NCI-H1930 (cell line): ENCODE measurements at regions not wholly inside any gene's neighbourhood (a gene's known extent, or its start where the extent isn't known, plus 50 kb on each side); places are given as distances from the start of the nearest gene placed in this dataset.

Experiments used
- DNase-seq, 2 experiments: peaks; one replicate each; lab custom pipeline; 2025; lab: John Stamatoyannopoulos, UW

DNA sequence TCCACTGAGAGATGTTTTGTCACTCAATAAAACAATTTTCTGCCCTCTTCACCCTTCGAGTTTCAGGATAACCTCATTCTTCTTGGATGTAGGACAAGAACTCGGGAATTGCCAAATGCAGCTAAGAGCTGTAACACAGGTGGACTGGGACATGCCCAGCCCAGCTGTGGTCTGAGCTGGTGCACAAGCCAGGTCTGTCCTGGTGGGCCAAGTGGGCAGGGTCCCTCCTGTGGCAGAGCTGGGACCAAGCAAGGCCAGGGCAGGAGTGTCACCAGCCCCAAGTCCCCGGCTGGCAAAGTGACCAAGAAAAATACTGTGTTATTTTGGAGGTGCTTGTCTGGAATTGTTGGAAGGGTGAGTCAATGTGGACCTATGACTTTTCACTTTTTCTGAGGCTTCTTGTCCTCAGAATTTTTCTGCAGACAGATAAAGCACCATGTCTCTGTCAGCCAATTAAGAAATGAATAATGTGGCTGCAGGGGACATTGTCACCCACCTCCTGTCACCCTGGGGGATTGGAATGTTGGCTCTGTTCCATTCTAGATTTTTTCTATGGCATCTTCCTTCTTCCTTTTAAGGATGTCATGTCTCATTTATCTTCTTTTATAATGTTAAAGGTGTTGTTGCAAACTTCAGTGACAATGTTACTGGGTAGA, 645.2 kb upstream of the EPHA6 start:
- DNase-seq, result no peak

- DNase-seq, result no peak
Measured at GRCh38 chr3:96172917-96173316, 641.5 kb upstream of the EPHA6 start.

GRCh38 chr3:96175500-96175899, 638.9 kb upstream of the EPHA6 start:
- DNase-seq, result no peak

DNA sequence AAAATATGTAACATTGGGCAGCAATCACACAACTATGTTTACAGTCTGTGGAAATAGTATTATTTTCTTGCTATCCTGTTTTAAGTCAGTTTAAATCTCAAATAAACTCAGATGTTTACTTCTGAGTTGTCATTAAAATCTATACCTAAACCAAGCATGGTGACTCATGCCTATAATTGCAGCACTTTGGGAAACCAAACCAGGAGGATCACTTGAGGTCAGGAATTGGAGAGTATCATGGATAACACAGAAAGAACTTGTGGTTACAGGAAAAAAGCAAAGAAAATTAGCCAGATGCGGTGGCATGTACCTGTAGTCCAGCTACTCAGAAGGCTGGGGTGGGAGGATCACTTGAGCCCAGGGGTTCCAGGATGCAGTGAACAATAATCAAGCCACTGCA, 631.6 kb upstream of the EPHA6 start:
- DNase-seq, result no peak

GRCh38 chr3:96183871-96184270, 630.5 kb upstream of the EPHA6 start:
- DNase-seq, result no peak

GRCh38 chr3:96190024-96190616, 624.3 kb upstream of the EPHA6 start:
- no peak for DNase-seq

DNA sequence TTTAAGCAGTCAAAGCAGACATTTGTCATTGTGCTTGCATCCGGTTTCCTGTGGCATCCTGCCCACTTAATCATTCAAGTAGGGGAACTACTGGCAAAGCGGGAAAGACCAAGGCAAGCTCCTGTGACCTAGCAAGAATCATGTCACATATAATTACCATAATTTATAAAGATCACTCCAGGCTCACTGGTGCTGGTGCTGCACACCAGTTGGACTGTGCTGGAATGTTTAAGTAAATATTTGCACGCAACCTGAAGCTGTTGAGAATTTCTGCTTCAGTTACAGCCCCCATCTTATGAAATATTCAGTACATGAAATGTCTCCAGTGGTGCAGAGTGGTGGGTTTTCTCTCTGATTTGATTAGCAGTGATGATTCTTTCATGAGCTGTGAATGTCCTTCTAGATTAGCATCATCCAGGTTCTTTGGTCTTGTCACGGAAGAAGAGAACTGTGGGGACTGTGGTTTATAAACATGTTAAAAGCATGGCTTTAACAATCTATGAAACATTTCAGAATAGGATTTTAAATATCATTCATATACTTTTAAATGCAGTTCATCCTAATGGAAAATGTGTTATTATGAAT, 621.3 kb upstream of the EPHA6 start:
- no peak for DNase-seq

GRCh38 chr3:96200897-96201296, 613.5 kb upstream of the EPHA6 start:
- DNase-seq, result no peak

GRCh38 chr3:96201463-96201862, 612.9 kb upstream of the EPHA6 start:
- DNase-seq, result no peak

- DNase-seq, result no peak
Measured at GRCh38 chr3:96202181-96202580, 612.2 kb upstream of the EPHA6 start.

GRCh38 chr3:96209699-96210098, 604.7 kb upstream of the EPHA6 start:
- no peak for DNase-seq

DNA sequence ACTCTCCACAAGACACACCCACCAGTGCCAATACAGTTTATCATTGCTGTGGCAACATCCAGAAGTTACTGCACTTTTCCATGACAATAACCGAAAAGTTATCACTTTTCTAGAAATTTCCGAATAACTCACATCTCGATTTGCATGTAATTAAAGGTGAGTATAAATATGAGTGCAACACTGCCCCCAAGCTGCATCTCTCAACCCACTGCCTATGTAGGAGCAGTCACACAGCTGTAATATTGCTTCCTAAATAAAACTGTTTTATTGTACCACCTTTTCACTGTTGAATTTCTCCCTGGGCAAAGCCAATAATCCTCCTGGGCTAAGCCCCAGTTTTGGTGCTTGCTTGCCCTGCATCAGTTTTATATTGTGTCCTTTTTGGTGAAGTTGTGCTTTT, 601.0 kb upstream of the EPHA6 start:
- no peak for DNase-seq

- DNase-seq, result no peak
Measured at GRCh38 chr3:96214941-96215340, 599.5 kb upstream of the EPHA6 start.

DNA sequence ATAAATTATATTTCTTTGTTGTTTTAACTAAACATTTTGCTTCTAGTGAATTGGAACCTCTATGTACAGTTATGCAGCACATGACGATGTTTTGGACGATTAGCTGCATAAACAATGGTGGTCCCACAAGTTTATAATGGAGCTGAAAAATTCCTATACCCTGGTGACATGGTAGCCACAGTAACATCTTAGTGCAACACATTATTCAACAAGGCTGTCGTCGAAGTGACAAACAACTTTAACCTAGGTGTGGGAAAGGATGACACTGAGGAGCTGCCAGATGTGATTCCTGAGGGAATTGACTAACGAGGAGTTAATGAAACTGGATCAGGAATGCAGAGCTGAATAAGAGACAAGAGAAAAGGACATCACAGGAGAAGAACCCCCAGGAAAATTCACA, 588.9 kb upstream of the EPHA6 start:
- no peak for DNase-seq

DNA sequence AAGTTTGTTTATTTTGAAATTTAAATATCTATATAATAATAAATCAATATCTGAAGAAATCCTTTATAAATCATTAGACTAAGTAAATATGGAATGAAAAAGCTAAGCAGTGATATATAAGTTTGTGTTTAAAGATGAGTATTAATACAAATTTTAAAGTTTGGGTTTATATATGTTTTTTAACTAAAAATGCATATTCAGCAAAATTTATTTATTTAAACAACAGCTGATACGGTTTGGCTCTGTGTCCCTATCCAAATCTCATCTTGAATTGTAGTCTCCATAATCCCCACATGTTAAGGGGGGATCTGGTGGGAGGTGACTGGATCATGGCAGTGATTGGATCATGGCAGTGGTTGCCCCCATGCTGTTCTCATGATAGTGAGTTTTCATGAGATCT, 580.7 kb upstream of the EPHA6 start:
- DNase-seq, result no peak

GRCh38 chr3:96236522-96236921, 577.9 kb upstream of the EPHA6 start:
- DNase-seq, result no peak

DNA sequence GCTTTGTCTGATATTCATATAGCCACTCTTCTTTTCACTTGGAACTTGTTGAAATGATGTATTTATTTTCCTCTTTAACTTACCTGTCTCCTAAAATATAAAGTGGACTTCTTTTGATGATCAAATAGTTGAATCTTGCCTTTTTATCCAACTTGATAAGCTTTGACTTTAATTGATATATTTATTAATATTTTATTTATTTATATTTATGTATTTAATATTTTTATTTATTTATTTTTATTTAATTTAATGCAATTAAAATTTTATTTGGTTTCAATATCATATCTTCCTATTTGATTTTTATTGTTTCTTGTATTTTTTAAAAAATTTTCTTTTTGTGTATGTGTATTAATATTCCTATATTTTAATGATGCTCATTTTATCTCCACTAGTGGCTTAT, 555.1 kb upstream of the EPHA6 start:
- DNase-seq, result no peak

- no peak for DNase-seq
Measured at GRCh38 chr3:96264701-96265100, 549.7 kb upstream of the EPHA6 start.

DNA sequence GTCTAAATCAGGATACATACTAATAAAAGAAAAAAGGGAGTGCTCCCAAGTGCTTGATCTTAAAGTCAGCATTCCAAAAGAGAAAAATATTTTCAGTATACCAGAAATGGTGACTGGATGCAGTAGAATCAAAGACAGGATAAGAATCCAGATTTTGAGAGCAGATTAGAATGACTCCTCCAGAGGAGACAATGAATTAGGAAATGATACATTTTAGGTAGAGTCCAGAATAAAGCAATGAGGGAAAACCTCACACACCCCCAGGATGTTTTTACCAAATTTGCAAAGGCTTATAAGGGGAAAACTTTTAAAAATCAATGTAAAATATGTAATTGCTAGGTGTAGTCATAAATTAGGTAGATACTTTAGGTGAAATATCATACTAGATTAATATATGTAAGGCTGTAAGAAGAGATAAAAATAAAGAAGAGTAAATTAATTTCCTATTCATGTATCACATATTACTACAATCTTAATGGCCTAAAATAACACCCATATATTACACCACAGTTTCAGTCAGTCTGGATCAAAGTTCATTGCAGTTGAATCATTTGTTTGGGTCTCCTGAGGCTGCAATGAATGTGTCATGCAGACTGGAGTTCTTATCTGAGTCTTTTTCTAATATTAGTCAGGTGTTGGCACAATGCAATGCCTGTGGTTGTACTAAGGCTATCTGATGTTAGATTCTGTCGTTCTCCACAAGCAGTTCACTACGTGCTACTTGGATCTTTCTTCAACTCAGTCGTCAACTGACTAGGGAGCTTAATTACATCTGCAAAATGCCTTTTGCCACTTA, 547.8 kb upstream of the EPHA6 start:
- no peak for DNase-seq

GRCh38 chr3:96267577-96267976, 546.8 kb upstream of the EPHA6 start:
- no peak for DNase-seq

DNA sequence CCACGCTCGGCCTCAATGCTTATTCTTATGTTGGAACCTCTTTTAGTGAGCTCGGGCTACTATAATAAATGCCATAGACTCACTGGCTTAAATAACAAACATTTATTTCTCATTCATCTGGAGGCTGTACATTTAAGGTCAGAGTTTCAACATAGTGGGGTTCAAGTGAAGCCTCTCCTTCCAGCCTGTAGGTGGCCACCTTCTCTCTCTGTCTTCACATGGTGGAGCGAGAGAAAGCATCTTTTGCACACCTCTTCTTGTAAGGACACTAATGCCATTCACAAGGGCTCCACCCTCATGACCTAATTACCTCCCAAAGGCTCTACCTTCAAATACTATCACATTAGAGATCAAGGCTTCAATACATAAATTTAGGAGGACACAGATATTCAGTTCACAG, 520.3 kb upstream of the EPHA6 start:
- DNase-seq, result no peak

DNA sequence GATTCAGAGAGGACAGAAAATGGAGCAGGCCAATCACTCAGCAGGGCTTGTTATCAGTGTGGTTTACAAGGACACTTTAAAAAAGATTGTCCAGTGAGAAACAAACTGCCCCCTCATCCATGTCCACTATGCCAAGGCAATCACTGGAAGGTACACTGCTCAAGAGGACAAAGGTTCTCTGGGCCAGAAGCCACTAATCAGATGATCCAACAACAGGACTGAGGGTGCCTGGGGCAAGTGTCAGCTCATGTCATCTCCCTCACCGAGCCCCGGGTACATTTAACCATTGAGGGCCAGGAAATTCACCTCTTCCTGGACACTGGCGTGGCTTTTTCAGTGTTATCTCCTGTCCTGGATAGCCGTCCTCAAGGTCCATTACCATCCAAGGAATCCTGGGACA, 513.7 kb upstream of the EPHA6 start:
- no peak for DNase-seq

DNA sequence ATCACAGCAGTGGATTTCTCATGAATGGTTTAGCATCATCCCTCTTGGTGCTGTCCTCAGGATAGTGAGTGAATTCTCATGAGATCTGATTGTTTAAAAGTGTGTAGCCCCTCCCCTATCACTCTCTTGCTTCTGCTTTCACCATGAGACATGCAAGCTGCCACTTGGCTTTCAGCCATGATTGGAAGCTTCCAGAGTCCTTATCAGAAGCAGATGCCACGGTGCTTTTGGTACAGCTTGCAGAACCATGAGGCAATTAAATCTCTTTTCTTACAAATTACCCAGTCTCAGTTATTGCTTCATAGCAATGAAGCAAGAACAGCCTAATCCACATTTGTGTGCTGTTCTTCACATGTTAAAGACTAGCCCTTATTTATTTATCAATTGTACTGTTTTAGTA, 495.2 kb upstream of the EPHA6 start:
- no peak for DNase-seq
